ENCODE measurements at regions not wholly inside any gene's neighbourhood (a gene's known extent, or its start where the extent isn't known, plus 50 kb on each side); places are given as distances from the start of the nearest gene placed in this dataset.

- TF ChIP-seq, protein P1, sequence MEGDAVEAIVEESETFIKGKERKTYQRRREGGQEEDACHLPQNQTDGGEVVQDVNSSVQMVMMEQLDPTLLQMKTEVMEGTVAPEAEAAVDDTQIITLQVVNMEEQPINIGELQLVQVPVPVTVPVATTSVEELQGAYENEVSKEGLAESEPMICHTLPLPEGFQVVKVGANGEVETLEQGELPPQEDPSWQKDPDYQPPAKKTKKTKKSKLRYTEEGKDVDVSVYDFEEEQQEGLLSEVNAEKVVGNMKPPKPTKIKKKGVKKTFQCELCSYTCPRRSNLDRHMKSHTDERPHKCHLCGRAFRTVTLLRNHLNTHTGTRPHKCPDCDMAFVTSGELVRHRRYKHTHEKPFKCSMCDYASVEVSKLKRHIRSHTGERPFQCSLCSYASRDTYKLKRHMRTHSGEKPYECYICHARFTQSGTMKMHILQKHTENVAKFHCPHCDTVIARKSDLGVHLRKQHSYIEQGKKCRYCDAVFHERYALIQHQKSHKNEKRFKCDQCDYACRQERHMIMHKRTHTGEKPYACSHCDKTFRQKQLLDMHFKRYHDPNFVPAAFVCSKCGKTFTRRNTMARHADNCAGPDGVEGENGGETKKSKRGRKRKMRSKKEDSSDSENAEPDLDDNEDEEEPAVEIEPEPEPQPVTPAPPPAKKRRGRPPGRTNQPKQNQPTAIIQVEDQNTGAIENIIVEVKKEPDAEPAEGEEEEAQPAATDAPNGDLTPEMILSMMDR (IDR thresholded peaks at IDR 0.05; ENCODE audit: poor library complexity) = no peak
- TF ChIP-seq EZH2 (IDR thresholded peaks at IDR 0.05; ENCODE audit: borderline replicate concordance) = no peak
These were observed 2428.4 kb downstream of the PCDH9 start for GRCh38 chr13:64801768-64802167.

Data from hepatocyte (in vitro differentiated cells).